MCF 10A (cell line): ENCODE measurements at regions not wholly inside any gene's neighbourhood (a gene's known extent, or its start where the extent isn't known, plus 50 kb on each side); places are given as distances from the start of the nearest gene placed in this dataset.

Experiments
- BruUV-seq: library from RNA; stranded (reverse); fragments of 400-500 nt; replicated peaks from 2 replicates; lab custom pipeline; 2021; lab: Mats Ljungman, UMichigan
- CTCF ChIA-PET: fragments of 300-600 bp; sonication (Branson Sonifier 250); formaldehyde crosslinking; extraction: SDS; loops from one replicate; lab custom pipeline; 2021; ENCODE audit warnings: antibody characterized with exemption, inconsistent platforms; lab: Yijun Ruan, JAX
- POLR2A ChIA-PET: fragments of 300-600, 350-650 bp; sonication (Branson Sonifier 250); formaldehyde crosslinking; extraction: SDS; loops from one replicate; lab custom pipeline; 2020; ENCODE audit warnings: antibody characterized with exemption, inconsistent platforms; lab: Yijun Ruan, JAX
- DNase-seq: peaks from one replicate; pipeline ENCODE4 v3.0.0-alpha.2; 2018; ENCODE audit not compliant: unreplicated experiment
- H3K27ac Mint-ChIP-seq: one replicate; pipeline ENCODE4 v1.8.0; 2022; ENCODE audit warnings: mild to moderate bottlenecking, low read depth, mixed read lengths; ENCODE audit not compliant: unreplicated experiment
- H3K27me3 Mint-ChIP-seq: one replicate; pipeline ENCODE4 v1.8.0; 2022; ENCODE audit warnings: mixed read lengths; ENCODE audit not compliant: insufficient read depth, unreplicated experiment
- H3K36me3 Mint-ChIP-seq: one replicate; pipeline ENCODE4 v1.8.0; 2022; ENCODE audit warnings: mild to moderate bottlenecking, moderate library complexity, mixed read lengths; ENCODE audit not compliant: insufficient read depth, unreplicated experiment
- H3K4me1 Mint-ChIP-seq: one replicate; pipeline ENCODE4 v1.8.0; 2022; ENCODE audit warnings: mixed read lengths; ENCODE audit not compliant: insufficient read depth, unreplicated experiment
- H3K4me3 Mint-ChIP-seq: one replicate; pipeline ENCODE4 v1.8.0; 2022; ENCODE audit warnings: mild to moderate bottlenecking, moderate library complexity, mixed read lengths; ENCODE audit not compliant: unreplicated experiment
- H3K9me3 Mint-ChIP-seq: one replicate; pipeline ENCODE4 v1.8.0; 2022; ENCODE audit warnings: mixed read lengths; ENCODE audit not compliant: unreplicated experiment
- intact Hi-C: fragments of 100-400 bp; cut with micrococcal nuclease; formaldehyde crosslinking; loops from 2 replicates; pipeline ENCODE4 v1.14.1; 2022
- TF ChIP-seq, protein P1 (sequence below): fragments of 200-600 bp; IDR thresholded peaks from one replicate; pipeline ENCODE4 v1.8.0; 2022; ENCODE audit warnings: antibody characterized with exemption, mild to moderate bottlenecking; ENCODE audit not compliant: unreplicated experiment

DNA sequence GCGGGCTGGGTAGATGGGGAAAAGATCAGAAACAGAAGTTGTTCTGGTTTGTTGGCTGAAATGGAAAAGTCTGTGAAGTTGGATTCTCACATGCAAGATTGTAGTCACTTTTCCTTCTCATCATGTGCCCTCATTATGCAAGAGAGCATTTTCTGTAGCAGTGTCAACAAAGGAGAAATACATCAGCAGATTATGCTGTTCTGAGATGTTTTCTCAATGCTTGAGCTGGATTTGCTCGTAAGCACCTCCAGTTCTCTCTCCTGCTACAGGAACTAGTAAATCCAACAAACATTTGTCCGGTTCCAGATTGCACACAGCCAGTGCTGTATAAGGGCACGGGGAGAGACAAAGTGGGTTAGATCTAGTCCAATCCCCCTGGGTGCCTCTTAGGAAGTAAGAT, 90.0 kb downstream of the GATA3 start:
- H3K4me1 Mint-ChIP-seq = peaks cover 12% of the 10 kb centered on the region
- TF ChIP-seq, protein P1, sequence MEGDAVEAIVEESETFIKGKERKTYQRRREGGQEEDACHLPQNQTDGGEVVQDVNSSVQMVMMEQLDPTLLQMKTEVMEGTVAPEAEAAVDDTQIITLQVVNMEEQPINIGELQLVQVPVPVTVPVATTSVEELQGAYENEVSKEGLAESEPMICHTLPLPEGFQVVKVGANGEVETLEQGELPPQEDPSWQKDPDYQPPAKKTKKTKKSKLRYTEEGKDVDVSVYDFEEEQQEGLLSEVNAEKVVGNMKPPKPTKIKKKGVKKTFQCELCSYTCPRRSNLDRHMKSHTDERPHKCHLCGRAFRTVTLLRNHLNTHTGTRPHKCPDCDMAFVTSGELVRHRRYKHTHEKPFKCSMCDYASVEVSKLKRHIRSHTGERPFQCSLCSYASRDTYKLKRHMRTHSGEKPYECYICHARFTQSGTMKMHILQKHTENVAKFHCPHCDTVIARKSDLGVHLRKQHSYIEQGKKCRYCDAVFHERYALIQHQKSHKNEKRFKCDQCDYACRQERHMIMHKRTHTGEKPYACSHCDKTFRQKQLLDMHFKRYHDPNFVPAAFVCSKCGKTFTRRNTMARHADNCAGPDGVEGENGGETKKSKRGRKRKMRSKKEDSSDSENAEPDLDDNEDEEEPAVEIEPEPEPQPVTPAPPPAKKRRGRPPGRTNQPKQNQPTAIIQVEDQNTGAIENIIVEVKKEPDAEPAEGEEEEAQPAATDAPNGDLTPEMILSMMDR = no peak
- ChIA-PET CTCF (interaction anchor here (0.7 kb wide), 1 partner anchor 723 kb away, joined by 4 read pairs; no protein-coding TSS in a partner anchor), POLR2A (interaction anchor here (0.7 kb wide), 1 partner anchor 654 kb away, joined by 3 read pairs; no protein-coding TSS in a partner anchor)
- no peaks in the 10 kb centered on the region for H3K27me3 Mint-ChIP-seq
- no peaks in the 10 kb centered on the region for H3K9me3 Mint-ChIP-seq
- no peaks in the 10 kb centered on the region for H3K36me3 Mint-ChIP-seq
- no peak for DNase-seq
- no peak overlapping the region for H3K4me3 Mint-ChIP-seq
- BruUV-seq = no TSS peak
- intact Hi-C loops = no loop called here
- H3K27ac Mint-ChIP-seq = no peak overlapping the region

DNA sequence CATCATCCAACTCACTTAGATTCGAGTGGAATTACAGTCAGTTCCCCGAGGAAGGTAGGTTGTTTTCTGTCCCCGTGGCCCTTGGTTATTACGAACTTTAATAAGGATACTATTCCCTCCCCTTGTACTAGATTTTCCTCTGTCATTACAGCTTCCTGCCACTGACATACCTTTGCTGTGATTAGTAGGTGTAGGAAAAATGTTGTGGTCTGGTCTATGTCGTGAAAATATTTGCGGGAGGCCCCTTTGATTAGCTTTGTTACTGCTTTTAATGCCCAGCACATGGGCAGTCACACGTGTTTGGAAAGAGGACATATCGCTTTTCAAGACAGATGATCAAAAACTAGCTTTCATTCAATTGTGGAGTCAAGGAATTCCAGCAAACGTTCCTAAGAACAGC, 92.2 kb downstream of the GATA3 start:
- no peaks in the 10 kb centered on the region for H3K9me3 Mint-ChIP-seq
- TF ChIP-seq, protein P1 = no peak
- intact Hi-C loops = no loop called here
- H3K27me3 Mint-ChIP-seq = no peaks in the 10 kb centered on the region
- H3K27ac Mint-ChIP-seq = peak overlapping the region; percentile 18
- ChIA-PET POLR2A (no interaction called here), CTCF (no interaction called here)
- H3K4me3 Mint-ChIP-seq = no peak overlapping the region
- BruUV-seq = no TSS peak
- H3K36me3 Mint-ChIP-seq = no peaks in the 10 kb centered on the region
- peaks cover 12% of the 10 kb centered on the region for H3K4me1 Mint-ChIP-seq
- no peak for DNase-seq

DNA sequence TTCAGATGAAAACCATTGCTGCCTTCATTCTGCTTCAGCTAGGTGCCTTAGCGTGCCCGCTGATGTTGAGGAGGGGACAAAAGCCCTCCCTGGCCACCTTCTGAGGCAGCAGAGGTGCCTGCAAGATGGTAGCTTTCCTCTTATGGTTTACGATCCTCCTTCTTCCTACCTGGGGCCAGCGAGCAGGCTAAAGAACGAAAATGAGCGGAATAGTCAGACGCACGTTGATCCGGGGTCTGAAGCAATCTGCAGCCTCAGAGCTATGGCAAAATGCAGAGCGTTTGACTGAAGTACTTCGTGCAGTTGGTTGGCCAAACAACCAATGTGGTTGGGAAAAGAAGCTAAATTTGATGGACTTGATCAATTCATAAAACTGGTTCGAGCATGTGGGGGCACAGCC, 95.5 kb downstream of the GATA3 start:
- intact Hi-C loops = no loop called here
- Mint-ChIP-seq H3K4me3 (no peak overlapping the region), H3K27ac (no peak overlapping the region), H3K9me3 (no peaks in the 10 kb centered on the region), H3K4me1 (peaks cover 12% of the 10 kb centered on the region), H3K36me3 (no peaks in the 10 kb centered on the region), H3K27me3 (no peaks in the 10 kb centered on the region)
- BruUV-seq = no TSS peak
- ChIA-PET POLR2A (interaction anchor here (0.6 to 1.1 kb wide), 2 partner anchors 8 to 80 kb away, joined by 3 read pairs; no protein-coding TSS in a partner anchor), CTCF (interaction anchor here (0.6 kb wide), 1 partner anchor 610 kb away, joined by 4 read pairs; no protein-coding TSS in a partner anchor)
- TF ChIP-seq, protein P1 = no peak
- DNase-seq = no peak

DNA sequence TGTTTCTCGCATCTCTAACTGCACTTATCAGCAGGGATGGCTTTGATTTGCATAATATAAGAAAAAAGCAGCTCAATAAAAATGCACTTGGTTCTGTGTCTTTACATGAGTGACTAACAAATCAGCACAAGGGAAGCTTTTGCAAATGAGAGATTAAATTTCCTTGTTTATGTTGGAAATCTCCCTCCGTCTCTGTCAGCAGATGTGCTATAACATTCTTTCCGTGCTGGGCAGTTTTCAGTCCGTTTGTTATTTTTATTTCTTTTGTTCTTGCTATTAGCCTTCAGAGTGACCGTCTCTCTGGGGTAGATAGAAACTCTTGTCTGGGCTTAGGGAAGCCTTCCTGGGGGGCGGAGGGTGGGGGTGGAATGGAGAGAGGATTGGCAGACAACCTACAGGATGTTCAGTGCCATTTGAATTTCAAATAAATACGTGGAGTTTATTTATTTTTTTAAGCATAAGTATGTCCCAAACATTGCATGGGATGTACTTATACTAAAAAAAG, 96.0 kb downstream of the GATA3 start:
- POLR2A ChIA-PET = interaction anchor here (0.6 kb wide), 1 partner anchor 80 kb away, joined by 3 read pairs; no protein-coding TSS in a partner anchor
- Mint-ChIP-seq H3K9me3 (no peaks in the 10 kb centered on the region), H3K4me3 (no peak overlapping the region), H3K27ac (no peak overlapping the region), H3K36me3 (no peaks in the 10 kb centered on the region), H3K4me1 (peaks cover 12% of the 10 kb centered on the region), H3K27me3 (no peaks in the 10 kb centered on the region)
- peak; percentile 27 for DNase-seq
- no TSS peak for BruUV-seq
- CTCF ChIA-PET = interaction anchor here (0.6 kb wide), 1 partner anchor 610 kb away, joined by 4 read pairs; no protein-coding TSS in a partner anchor
- intact Hi-C loops = no loop called here
- TF ChIP-seq, protein P1 = no peak
